A673 (cell line): ENCODE measurements at regions not wholly inside any gene's neighbourhood (a gene's known extent, or its start where the extent isn't known, plus 50 kb on each side); places are given as distances from the start of the nearest gene placed in this dataset.

Experiments used
- BruUV-seq: library from RNA; stranded (reverse); fragments of 400-500 nt; replicated peaks from 2 replicates; lab custom pipeline; 2021; lab: Mats Ljungman, UMichigan
- CTCF ChIA-PET: fragments of 300-600 bp; sonication (Branson Sonifier 250); formaldehyde crosslinking; loops from one replicate; lab custom pipeline; 2022; ENCODE audit warnings: antibody characterized with exemption; lab: Charles Lee
- POLR2A ChIA-PET: fragments of 300-600 bp; sonication (Branson Sonifier 250); formaldehyde crosslinking; loops from one replicate; lab custom pipeline; 2022; ENCODE audit warnings: antibody characterized with exemption; ENCODE audit not compliant: low non-redundant PET; lab: Charles Lee
- DNase-seq: peaks from one replicate; pipeline ENCODE4 v3.0.0-alpha.2; 2015; ENCODE audit warnings: low spot score
- H3K27ac ChIP-seq: fragments of 200-600 bp; sonication (generic); 2 replicates; pipeline ENCODE4 v1.5.1; 2016; ENCODE audit warnings: mixed run types, low read depth, mild to moderate bottlenecking, mixed read lengths, antibody characterized with exemption, low read length; ENCODE audit not compliant: poor library complexity, severe bottlenecking
- H3K27me3 ChIP-seq: fragments of 200-600 bp; sonication (generic); replicated peaks from 2 replicates; pipeline ENCODE4 v1.6.1; 2017; ENCODE audit warnings: mixed run types, low read depth, mild to moderate bottlenecking, mixed read lengths, antibody characterized with exemption, low read length; ENCODE audit not compliant: insufficient read depth, poor library complexity
- H3K36me3 ChIP-seq: fragments of 200-600 bp; sonication (generic); 2 replicates; pipeline ENCODE4 v1.6.1; 2016; ENCODE audit warnings: mixed run types, mild to moderate bottlenecking, mixed read lengths, antibody characterized with exemption, low read length; ENCODE audit not compliant: insufficient read depth, poor library complexity, severe bottlenecking
- H3K4me1 ChIP-seq: fragments of 200-600 bp; sonication (generic); 2 replicates; pipeline ENCODE4 v1.6.1; 2017; ENCODE audit warnings: mixed run types, mild to moderate bottlenecking, mixed read lengths, antibody characterized with exemption, low read length; ENCODE audit not compliant: insufficient read depth, poor library complexity, severe bottlenecking
- H3K4me3 ChIP-seq: fragments of 200-600 bp; sonication (generic); 2 replicates; pipeline ENCODE4 v1.5.1; 2016; ENCODE audit warnings: low read depth, mixed run types, mild to moderate bottlenecking, mixed read lengths, low read length; ENCODE audit not compliant: poor library complexity, severe bottlenecking
- H3K9me3 ChIP-seq: fragments of 200-600 bp; sonication (generic); 2 replicates; pipeline ENCODE4 v1.6.1; 2016; ENCODE audit warnings: mixed run types, low read depth, mild to moderate bottlenecking, mixed read lengths, antibody characterized with exemption, low read length; ENCODE audit not compliant: poor library complexity, severe bottlenecking
- EZH2 ChIP-seq: fragments of 200-600 bp; sonication (generic); IDR thresholded peaks from 2 replicates; pipeline ENCODE4 v1.6.1; 2017; ENCODE audit warnings: borderline replicate concordance, low read depth, mild to moderate bottlenecking, mixed read lengths, antibody characterized with exemption, low read length; ENCODE audit not compliant: poor library complexity, severe bottlenecking
- intact Hi-C: fragments of 100-400 bp; cut with micrococcal nuclease; formaldehyde crosslinking; loops from one replicate; pipeline ENCODE4 v1.10.0; 2022; ENCODE audit not compliant: unreplicated experiment
- TF ChIP-seq, protein P1 (sequence below): fragments of 300-800, 200-600 bp; sonication (generic); conservative IDR thresholded peaks from 2 replicates; pipeline ENCODE4 v1.5.1; 2017; ENCODE audit warnings: low read depth, mild to moderate bottlenecking, antibody characterized with exemption, low read length, moderate library complexity, mixed read lengths

- Histone ChIP-seq H3K9me3 (no peaks in the 10 kb centered on the region), H3K27ac (no peak overlapping the region), H3K36me3 (no peaks in the 10 kb centered on the region), H3K4me1 (peaks cover 7% of the 10 kb centered on the region), H3K4me3 (no peak overlapping the region), H3K27me3 (no peaks in the 10 kb centered on the region)
- POLR2A ChIA-PET: no interaction called here
- TF ChIP-seq, protein P1, sequence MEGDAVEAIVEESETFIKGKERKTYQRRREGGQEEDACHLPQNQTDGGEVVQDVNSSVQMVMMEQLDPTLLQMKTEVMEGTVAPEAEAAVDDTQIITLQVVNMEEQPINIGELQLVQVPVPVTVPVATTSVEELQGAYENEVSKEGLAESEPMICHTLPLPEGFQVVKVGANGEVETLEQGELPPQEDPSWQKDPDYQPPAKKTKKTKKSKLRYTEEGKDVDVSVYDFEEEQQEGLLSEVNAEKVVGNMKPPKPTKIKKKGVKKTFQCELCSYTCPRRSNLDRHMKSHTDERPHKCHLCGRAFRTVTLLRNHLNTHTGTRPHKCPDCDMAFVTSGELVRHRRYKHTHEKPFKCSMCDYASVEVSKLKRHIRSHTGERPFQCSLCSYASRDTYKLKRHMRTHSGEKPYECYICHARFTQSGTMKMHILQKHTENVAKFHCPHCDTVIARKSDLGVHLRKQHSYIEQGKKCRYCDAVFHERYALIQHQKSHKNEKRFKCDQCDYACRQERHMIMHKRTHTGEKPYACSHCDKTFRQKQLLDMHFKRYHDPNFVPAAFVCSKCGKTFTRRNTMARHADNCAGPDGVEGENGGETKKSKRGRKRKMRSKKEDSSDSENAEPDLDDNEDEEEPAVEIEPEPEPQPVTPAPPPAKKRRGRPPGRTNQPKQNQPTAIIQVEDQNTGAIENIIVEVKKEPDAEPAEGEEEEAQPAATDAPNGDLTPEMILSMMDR: no peak
- TF ChIP-seq EZH2: no peak
- DNase-seq: no peak
- CTCF ChIA-PET: no interaction called here
- BruUV-seq: no TSS peak
- intact Hi-C loops: no loop called here
Measured at GRCh38 chr9:88826771-88827181, 164.5 kb upstream of the S1PR3 start.

DNA sequence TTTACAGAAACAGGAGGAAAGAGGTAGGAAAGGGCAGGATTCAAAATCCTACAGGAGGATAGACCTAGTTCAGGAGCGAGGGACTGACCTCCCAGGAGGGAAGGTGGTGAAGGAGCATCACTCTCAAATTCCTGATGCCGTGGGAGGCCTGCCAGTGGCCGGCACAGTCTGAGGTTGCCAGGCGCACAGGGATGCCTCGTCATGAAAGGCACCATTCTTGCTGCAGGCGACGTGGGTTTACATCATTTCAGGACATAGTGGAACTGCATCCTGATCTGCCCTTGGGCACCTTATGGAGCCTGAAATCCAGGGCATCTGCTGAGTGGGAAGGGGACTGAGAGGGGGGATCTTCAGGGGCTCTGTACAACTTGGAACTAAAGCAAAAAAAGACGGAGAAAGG lies 163.2 kb upstream of the S1PR3 start:
- Histone ChIP-seq H3K4me1 (peaks cover 7% of the 10 kb centered on the region), H3K27ac (no peak overlapping the region), H3K27me3 (no peaks in the 10 kb centered on the region), H3K4me3 (no peak overlapping the region), H3K36me3 (no peaks in the 10 kb centered on the region), H3K9me3 (no peaks in the 10 kb centered on the region)
- intact Hi-C loops: no loop called here
- no peak for DNase-seq
- POLR2A ChIA-PET: no interaction called here
- TF ChIP-seq EZH2: no peak
- TF ChIP-seq, protein P1: no peak
- BruUV-seq: no TSS peak
- CTCF ChIA-PET: no interaction called here

DNA sequence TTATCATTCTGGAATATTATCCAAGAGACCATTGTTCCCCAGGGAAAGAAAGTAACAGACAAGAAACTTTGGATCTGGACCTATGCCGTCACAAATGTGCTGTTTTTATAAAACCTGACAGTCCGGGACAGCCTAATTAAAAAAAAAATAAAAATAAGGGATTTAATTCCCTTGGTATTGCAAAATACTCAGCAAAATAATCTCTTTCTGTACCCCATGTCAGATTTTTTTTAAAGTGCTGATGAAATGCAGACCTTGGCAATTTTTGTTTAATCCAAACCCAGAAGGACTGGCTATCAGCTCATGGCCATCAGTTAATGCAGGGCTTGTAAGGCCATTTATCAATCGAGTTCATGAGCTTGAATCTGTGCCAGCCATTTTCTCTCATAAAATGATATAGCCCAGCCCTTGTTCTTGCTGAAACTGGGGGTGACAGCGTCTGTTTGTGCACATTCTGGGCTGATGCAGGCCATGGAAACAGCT lies 162.7 kb upstream of the S1PR3 start:
- POLR2A ChIA-PET: no interaction called here

More for the DNA sequence above, 162.7 kb upstream of the S1PR3 start:
- no peak overlapping the region for H3K27ac ChIP-seq
- BruUV-seq: no TSS peak
- peaks cover 9% of the 10 kb centered on the region for H3K4me1 ChIP-seq
- TF ChIP-seq, protein P1: no peak
- no peaks in the 10 kb centered on the region for H3K9me3 ChIP-seq
- DNase-seq: no peak
- CTCF ChIA-PET: no interaction called here
- intact Hi-C loops: no loop called here
- no peaks in the 10 kb centered on the region for H3K36me3 ChIP-seq
- H3K27me3 ChIP-seq: no peaks in the 10 kb centered on the region
- no peak overlapping the region for H3K4me3 ChIP-seq
